Colon (tissue), 2 donors: ENCODE measurements at regions not wholly inside any gene's neighbourhood (a gene's known extent, or its start where the extent isn't known, plus 50 kb on each side); places are given as distances from the start of the nearest gene placed in this dataset.
"Not testable (repeated sequence)": the region's sequence is repeated elsewhere in the genome, so short reads cannot be mapped to it uniquely, and the experiment has no call there.

ENCODE experiments used
- FAIRE-seq: peaks from 2 replicates; lab custom pipeline; 2012; peaks lifted over from hg19 to GRCh38; lab: Jason Lieb, UNC
- donor health status: control.
- donor health status: control.

GRCh38 chrX:144494074-144494473, 610.2 kb downstream of the UBE2NL start:
- no peak for FAIRE-seq

DNA sequence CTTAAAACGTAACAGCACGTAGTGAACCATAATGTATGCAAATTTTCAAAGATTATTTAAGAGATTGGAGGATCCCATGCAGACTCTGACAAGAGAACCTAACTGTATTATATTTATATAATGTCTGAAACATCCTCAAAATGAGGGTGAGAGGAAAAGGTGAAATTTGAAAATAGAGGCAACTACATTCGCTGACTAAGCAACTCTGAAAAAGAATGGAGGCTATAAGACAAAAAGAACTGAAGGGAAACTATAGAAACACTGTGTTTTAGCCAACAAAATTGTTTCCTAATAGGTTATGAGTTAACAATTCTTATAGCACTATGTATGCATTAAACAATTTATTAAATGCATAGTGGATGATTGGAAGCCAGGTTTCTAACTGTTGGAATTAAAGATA, 648.0 kb downstream of the UBE2NL start:
- no peak for FAIRE-seq

- no peak for FAIRE-seq
Measured at GRCh38 chrX:144566592-144566991, 680.7 kb upstream of the SPANXN1 start.

DNA sequence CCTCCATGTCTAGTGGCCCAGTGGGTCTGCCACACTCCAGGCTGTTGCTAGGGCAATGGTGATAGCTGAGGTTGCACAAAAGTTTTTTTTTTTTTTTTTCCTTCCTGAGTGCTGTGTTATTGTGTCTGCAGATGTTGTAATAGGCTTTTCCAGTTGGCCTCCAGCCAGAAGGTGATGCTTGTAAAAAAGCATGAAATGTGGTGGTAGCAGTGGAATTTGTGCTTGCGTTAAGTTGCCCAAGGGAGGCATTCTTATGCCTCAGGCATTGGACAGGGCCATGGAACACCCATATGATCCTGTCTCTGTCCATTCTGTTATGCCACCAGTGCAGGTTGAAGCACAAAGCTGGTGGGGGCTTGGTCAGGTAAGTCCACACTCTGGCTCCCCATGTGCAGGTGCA, 660.5 kb upstream of the SPANXN1 start:
- FAIRE-seq = no peak

DNA sequence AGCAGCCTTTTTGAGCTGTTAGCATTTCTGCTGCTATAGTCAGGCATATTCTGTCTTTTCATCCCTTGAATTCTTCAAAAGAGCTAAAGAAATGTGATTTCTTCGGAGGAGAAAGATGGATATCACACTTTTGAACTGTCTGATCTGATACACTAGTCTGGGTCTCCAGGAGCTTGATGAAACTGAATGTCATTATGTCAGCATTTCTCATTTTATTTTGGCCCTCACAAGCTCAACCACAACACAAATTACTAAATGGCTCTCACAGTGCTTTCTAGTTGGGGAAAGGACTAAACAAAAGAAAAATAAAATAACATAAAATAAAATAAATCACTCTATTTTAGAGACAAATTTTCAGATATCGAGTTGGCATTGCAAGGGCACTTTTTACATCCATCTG, 655.3 kb upstream of the SPANXN1 start:
- FAIRE-seq = no peak

GRCh38 chrX:144601010-144601409, 646.3 kb upstream of the SPANXN1 start:
- no peak for FAIRE-seq

DNA sequence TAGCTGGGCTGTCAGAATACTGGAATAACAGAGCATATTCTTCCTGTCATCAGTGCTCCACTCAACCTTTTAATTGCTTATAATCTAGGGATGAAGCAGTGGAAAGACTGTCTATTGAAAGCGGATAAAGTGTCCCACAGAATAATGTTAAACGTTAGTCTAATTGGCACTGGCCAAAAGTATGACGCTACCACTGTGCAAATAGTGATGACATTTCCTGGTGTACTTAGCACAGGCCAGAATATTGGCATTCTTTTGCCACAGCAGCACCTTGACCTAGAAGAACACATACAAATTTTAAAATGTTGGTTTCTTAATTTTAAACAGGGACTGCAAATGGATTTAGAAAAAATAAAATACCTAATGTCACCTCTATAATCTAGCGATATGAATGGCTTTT, 635.2 kb upstream of the SPANXN1 start:
- FAIRE-seq = no peak

- FAIRE-seq = no peak
Measured at GRCh38 chrX:144616317-144616716, 631.0 kb upstream of the SPANXN1 start.

GRCh38 chrX:144627947-144628346, 619.4 kb upstream of the SPANXN1 start:
- FAIRE-seq = no peak

GRCh38 chrX:144634451-144634850, 612.9 kb upstream of the SPANXN1 start:
- FAIRE-seq = not testable (repeated sequence)

DNA sequence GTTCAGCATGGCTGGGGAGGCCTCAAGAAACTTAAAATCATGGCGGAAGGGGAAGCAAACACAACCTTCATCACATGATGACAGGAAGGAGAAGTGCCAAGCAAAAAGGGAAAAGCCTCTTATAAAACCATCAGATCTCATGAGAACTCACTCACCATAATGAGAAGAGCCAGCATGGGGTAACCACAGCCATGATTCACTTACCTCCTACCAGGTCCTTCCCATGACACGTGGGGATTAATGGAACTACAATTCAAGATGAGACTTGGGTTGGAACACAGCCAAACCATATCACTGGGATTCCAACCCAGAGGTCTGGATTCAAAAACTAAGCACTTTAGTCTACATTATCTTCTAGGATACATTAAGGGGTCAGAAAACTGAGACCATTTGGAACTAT, 609.6 kb upstream of the SPANXN1 start:
- FAIRE-seq = no peak

- no peak for FAIRE-seq
Measured at GRCh38 chrX:144648788-144649187, 598.5 kb upstream of the SPANXN1 start.

DNA sequence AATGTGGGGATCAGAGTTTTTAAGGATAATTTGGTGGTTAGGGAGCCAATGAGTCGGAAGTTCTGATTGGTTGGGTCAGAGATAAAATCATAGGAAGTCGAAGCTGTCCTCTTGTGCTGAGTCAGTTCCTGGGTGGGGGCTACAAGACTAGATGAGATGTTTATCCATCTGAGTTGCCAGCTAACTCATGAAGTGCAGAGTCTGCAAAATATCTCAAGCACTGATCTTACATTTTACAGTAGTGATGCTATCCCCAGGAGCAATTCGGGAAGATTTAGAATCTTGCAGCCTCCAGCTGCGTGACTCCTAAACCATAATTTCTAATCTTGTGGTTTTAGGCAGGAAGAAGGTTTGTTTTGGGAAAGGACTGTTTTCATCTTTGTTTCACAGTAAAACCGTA, 565.8 kb upstream of the SPANXN1 start:
- FAIRE-seq = no peak

GRCh38 chrX:144683247-144683646, 564.1 kb upstream of the SPANXN1 start:
- no peak for FAIRE-seq

- peak; percentile 82 for FAIRE-seq
Measured at GRCh38 chrX:144709841-144710240, 537.5 kb upstream of the SPANXN1 start.

- FAIRE-seq = no peak
Measured at GRCh38 chrX:144715337-144715736, 532.0 kb upstream of the SPANXN1 start.

DNA sequence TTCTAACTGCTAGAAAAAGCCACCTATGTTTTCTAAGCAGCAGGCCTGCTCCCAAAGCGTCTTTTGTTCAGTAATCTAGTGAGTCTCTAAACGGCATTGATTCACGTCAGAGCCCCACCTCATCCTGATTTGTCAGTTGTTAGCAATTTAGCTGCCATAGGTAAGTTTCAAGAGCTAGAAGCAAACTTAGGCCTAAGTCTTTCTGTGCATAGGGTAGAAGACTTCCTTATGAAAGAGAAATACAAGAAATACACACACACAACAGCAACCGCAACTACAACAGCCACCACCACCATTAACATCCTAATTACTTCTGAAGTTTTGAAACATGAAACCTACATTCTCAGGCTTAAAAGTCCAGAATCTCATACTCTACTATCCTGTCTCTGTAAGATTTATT, 531.1 kb upstream of the SPANXN1 start:
- no peak for FAIRE-seq

DNA sequence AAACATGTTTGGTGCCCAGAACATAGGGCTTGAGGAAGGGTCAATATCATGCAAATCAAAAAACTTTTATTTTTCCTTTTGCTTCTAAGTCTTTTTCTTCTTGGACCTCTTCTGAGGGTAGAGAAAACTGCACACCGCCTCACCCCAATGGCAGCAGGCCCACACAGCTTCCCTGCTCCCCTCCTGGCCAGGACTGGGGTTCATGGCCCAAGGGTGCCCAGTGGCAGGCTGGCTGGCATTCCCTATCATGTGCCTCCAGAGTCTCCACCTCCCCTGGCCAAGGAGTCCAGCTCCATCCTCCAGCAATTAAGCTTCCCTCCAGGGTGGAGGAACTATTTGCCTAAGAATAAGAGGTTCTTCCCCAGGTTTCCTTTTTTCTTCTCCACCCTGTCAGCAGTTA, 529.6 kb upstream of the SPANXN1 start:
- no peak for FAIRE-seq

DNA sequence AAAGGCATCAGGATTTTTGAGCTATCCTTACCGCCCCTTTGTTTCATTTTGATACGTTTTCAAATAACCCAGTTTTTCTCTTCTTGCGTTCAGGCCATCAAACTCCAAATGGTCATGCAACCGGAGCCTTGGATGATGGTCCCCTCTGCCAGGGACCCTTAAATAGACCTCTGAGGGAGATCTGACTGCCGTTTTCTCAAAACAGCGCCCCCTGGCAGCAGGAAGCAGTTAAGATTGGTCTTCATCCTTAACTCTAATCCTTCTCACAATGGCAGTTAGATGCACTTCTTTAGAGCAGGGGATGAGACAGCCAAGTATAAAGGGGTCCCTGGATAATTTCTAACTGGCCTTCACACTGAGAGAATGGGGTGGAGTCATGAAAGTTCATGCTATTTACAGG, 525.0 kb upstream of the SPANXN1 start:
- FAIRE-seq = no peak

DNA sequence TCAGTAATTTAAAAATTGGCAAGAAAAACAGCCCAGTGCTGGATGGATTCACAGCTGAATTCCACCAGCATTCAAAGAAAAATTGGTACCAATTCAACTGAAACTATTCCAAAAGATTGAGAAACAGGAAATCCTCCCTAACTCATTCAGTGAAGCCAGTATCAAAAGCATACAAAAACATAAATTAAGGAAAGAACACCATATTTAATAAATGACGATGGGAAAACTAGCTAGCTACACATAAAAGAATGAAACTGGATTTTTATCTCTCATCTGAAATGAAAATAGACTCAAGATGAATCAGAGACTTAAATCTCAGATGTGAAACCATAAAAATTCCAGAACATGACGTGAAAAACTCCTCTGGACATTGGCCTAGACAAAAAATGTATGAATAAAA, 516.8 kb upstream of the SPANXN1 start:
- FAIRE-seq = no peak

DNA sequence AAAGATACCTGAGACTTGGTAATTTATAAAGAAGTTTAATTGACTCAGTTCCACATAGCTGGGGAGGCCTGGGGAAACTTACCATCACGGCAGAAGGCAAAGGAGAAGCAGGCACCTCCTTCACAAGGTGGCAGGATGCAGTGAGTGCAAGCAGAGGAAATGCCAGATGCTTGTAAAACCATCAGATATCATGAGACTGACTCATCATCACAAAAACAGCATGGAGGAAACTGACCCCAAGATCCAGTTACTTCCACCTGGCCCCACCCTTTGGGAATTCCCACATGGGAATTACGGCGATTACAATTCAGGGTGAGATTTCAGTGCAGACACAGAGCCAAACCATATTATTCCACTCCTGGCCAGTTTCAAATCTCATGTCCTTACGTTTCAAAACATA, 514.7 kb upstream of the SPANXN1 start:
- FAIRE-seq = no peak

DNA sequence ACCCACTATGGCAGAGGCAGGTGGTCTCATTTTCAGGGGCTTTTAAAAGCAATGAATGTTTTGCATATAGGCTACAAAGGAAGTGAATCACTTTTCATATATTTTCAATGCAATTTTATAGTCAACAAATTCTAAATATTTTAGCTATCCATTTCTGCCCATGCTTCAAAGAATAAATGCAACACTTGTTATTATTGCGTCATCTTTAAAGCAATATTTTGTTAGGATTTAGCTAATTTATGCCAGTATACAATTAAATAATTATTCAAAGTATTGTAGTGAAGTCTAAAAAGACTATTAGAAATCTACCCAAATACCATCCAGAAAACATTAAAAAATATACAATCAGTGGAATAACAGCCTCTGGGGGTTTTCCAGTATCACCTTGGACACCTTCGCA, 509.1 kb upstream of the SPANXN1 start:
- no peak for FAIRE-seq

DNA sequence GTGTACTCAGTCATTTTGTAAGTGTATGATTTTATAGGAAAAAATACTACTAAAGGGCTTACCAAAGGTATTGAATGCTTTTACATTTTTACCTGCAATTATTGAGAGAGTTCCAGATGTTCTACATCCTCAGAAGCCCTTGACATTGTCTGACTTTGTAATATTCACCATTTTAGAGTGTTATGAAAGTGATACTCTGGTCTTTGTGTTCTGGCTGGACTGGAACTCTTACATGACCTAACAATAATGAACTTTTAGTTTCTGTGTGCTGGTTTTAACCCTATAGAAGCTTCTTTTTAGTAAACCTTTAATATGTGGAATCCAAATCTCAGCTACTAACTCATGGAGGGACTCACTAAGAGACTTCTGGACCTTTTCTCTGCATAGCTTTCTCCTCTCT, 478.8 kb upstream of the SPANXN1 start:
- FAIRE-seq = no peak

GRCh38 chrX:144783528-144783927, 463.8 kb upstream of the SPANXN1 start:
- FAIRE-seq = not testable (repeated sequence)

DNA sequence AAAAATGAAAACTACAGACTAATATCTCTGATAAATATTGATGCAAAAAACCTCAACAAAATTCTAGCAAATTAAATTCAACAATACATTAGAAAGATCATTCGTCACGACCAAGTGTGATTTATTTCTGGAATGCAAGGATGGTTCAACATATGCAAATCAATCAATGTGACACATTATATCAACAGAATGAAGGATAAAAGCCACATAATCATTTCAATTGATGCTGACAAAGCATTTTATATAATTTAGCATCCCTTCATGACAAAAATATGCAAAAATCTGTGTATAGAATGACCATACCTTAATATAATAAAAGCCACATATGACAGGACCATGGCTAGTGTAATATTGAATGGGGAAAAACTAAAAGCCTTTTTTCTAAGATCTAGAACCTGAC, 457.2 kb upstream of the SPANXN1 start:
- peak; percentile 53 for FAIRE-seq
